Rectal smooth muscle tissue (tissue), 1 donor: ENCODE measurements at regions not wholly inside any gene's neighbourhood (a gene's known extent, or its start where the extent isn't known, plus 50 kb on each side); places are given as distances from the start of the nearest gene placed in this dataset.

Experiments
- H3K27ac ChIP-seq: one replicate; pipeline ENCODE4 v1.7.0; 2013; ENCODE audit warnings: low read depth, low read length, inconsistent platforms
- H3K27me3 ChIP-seq: one replicate; pipeline ENCODE4 v1.7.0; 2013; ENCODE audit warnings: low read length; ENCODE audit not compliant: control insufficient read depth, insufficient read depth
- H3K36me3 ChIP-seq: one replicate; pipeline ENCODE4 v1.7.0; 2013; ENCODE audit warnings: low read length; ENCODE audit not compliant: control insufficient read depth, insufficient read depth
- H3K4me1 ChIP-seq: one replicate; pipeline ENCODE4 v1.7.0; 2013; ENCODE audit warnings: low read length; ENCODE audit not compliant: control insufficient read depth, insufficient read depth
- H3K4me3 ChIP-seq: one replicate; pipeline ENCODE4 v1.7.0; 2013; ENCODE audit warnings: low read length
- H3K9ac ChIP-seq: one replicate; pipeline ENCODE4 v1.7.0; 2013; ENCODE audit warnings: low read length

DNA sequence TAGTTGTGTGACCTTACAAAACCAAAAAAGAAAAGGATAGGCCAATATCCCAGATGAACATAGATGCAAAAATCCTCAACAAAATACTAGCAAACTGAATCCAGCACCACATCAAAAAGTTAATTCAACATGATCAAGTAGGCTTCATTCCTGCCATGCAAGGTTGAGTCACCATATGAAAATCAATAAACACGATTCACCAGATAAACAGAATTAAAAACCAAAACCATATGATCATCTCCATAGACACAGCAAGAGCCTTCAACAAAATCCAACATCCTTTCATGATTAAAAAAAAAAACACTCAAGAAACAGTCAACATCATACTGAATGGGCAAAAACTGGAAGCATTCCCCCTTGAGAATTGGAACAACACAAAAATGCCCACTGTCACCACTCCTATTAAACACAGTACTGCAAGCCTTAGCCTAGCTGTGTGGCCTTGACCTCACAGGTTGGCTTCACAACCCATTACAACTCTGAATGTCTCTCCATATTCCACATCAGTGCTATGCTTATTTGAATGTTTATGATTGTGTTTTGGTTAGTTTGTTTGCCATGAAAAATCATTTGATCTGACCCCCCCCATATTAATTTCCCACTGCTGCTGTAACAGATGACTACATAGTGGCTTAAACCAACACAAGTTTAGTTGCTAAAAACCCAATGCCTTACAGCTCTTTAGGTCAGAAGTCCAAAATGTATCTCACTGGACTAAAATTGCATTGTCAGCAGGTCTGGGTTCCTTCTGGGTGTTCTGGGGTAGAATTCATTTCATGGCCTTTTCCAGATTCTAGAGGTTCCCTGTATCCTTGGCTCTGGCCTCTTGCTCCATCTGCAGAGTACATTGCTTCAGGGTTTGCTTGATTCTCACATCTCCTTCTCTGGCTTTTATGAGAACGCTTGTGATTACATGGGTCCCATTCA lies 257.1 kb upstream of the DYNLRB2 start:
- H3K27ac ChIP-seq: no peak overlapping the region
- H3K9ac ChIP-seq: no peak overlapping the region
- no peak overlapping the region for H3K4me3 ChIP-seq
- H3K27me3 ChIP-seq: no peaks in the 10 kb centered on the region
- H3K36me3 ChIP-seq: no peaks in the 10 kb centered on the region
- no peaks in the 10 kb centered on the region for H3K4me1 ChIP-seq

DNA sequence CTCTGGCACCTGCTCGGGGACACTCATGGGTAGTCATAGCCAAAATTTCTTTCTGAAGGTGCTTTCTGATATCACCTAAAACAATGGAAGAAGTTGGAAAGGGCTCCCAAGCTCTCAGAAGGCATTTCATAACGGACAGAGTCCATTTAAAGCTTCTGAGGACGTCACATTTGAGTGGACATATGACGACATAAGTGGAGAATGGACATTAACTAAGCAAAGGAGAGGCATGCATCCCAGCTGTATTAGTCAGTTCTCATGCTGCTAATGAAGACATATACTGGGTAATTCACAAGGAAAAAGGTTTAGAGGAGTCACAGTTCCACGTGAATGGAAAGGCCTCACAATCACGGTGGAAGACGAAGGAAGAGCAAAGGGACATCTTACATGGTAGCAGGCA lies 260.2 kb upstream of the DYNLRB2 start:
- Histone ChIP-seq H3K27me3 (no peaks in the 10 kb centered on the region), H3K27ac (no peak overlapping the region), H3K9ac (no peak overlapping the region), H3K4me1 (no peaks in the 10 kb centered on the region), H3K4me3 (no peak overlapping the region), H3K36me3 (no peaks in the 10 kb centered on the region)

DNA sequence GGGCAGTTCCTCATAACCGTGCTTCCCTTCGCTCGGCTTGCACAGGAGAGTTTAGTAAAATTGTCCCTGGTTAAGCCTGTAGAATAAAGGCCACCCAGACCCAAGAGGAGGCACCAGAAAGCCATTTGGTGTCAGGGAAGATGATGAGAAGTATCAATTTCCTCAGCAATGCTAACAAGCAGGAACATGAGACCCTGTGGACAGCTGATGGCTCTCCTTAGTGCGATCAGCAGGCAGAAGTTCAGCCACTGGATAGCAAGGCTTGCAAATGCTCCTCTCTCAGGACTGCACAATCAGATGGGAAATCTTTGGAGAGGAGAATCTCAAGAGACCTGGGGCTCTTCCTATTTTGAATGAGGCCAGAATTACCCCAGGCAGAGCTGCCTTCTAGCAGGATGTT lies 261.1 kb upstream of the DYNLRB2 start:
- Histone ChIP-seq H3K27me3 (no peaks in the 10 kb centered on the region), H3K4me3 (no peak overlapping the region), H3K9ac (no peak overlapping the region), H3K4me1 (no peaks in the 10 kb centered on the region), H3K36me3 (no peaks in the 10 kb centered on the region), H3K27ac (no peak overlapping the region)

DNA sequence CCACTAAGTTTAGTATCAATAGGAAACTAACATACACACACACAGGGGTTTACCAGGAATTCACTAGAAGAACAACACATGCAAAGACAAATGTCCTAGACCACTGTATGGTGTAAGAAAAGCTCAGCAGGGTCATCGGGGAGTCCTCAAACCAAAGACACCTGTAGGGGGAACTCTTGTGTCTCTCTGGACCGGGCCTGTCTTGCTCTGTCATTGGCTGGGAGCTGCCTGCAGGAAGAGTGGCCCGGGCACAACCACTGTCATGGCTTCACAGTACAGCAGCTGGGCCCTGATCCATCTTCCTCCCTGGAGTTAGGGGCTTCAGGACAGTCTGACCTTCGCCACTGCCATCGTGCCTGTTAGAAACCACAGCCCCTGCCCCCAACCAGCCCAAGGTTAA lies 263.6 kb upstream of the DYNLRB2 start:
- Histone ChIP-seq H3K9ac (no peak overlapping the region), H3K27me3 (no peaks in the 10 kb centered on the region), H3K36me3 (no peaks in the 10 kb centered on the region), H3K27ac (no peak overlapping the region), H3K4me3 (no peak overlapping the region), H3K4me1 (no peaks in the 10 kb centered on the region)

DNA sequence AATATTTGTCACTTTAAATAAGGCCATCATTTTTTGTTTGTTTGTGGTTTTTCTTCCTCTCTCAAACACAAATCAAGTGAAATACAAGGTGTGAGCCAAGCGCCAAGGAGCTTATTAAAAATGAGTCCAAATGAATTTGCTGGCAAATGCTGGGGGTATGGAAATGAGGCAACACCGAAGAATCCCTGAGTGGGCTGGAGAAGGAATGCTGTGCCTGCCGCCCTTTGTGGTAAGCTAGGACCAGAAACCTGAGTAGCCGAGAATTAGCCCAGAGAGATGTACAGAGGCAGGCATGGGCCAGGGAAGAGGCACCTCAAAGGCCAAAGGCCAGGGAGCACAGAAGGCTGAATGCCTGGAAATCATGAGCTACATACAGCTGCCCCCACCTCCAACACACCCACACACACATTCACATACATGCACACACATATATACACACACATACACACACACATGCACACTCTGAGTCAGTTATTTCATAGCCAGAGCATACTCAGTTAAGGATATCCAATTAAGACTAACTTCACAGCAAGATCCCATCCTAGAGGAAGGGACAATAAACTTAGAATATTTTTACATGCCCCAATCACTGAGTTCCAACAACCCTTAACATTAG lies 266.1 kb upstream of the DYNLRB2 start:
- Histone ChIP-seq H3K4me1 (no peaks in the 10 kb centered on the region), H3K27ac (no peak overlapping the region), H3K27me3 (no peaks in the 10 kb centered on the region)

DNA sequence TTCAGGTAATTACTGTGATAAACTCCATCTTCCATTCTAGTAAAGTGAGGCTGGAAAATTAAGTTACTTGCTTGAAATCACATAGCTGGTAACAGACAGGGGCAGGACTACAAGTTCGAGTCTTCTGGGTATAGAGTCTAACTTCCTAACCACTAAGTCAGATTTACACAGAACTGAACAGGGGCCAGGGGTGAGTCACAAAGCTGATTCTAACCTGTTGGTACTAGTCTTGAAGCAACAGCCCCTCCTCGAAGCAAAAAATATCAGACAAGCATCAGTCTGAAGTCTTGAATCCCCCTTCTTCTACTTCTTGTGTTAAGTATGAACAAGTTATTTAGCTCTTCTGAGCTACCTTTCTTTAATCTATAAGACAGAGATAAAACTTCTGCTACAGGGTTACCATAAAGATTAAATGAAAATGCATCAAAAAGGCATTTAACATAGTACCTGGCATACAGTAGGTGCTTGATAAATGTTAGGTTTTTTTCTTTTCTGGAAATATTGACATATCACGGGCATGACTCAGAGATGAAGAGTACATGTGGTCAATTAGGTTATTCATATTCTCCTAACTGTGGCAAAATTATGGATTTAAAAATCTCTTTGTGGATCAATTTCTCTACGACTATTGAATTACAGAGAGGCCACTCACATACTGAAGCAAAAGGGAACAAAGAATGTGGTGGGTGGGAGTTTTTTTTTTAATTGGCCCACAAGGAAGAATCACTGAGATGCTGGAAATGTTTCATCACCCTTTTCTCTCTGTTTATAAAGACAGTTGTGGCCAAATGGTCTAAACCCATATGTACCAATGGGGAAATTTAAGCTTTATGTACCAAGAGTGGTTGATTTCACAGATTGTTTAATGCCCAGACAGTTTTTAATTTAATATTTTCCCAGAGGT lies 266.9 kb upstream of the DYNLRB2 start:
- Histone ChIP-seq H3K36me3 (no peaks in the 10 kb centered on the region), H3K4me3 (no peak overlapping the region), H3K4me1 (no peaks in the 10 kb centered on the region), H3K27me3 (no peaks in the 10 kb centered on the region), H3K27ac (no peak overlapping the region), H3K9ac (no peak overlapping the region)

More for the DNA sequence above, 266.1 kb upstream of the DYNLRB2 start:
- H3K4me3 ChIP-seq: no peak overlapping the region
- H3K36me3 ChIP-seq: no peaks in the 10 kb centered on the region
- H3K9ac ChIP-seq: no peak overlapping the region

DNA sequence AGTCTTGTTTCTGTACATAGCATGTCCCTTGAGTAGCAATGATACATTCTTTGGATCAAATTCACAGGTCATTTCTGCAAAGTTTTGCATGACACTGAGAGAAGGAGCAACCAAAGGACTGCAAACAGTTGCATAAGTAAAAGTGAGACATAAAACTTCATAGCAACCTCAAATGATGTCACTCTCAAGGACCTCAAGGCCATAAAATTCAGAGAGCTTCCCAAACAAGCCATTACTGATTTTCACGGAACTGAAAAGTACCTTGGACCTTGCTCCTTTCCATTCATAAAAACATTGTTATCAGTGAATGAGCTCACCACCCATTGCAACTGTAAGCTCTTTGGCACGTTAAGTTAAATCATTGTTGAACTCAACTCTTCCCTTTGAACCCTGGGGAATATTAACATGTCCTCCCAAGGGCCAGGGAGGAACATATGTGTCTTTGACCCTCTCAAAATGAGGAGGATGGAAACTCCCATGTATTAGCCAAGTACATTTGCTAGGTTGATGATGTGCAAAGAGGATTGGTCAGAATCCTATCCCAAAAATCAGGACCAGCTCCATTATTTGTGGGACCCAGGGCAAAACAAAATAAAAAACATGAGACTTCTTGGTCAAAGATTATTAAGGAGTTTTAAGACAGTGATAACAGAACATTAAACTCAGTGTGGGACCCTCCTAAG lies 275.0 kb upstream of the DYNLRB2 start:
- no peaks in the 10 kb centered on the region for H3K36me3 ChIP-seq
- H3K9ac ChIP-seq: no peak overlapping the region
- H3K4me3 ChIP-seq: no peak overlapping the region
- no peaks in the 10 kb centered on the region for H3K27me3 ChIP-seq
- H3K27ac ChIP-seq: no peak overlapping the region
- no peaks in the 10 kb centered on the region for H3K4me1 ChIP-seq

DNA sequence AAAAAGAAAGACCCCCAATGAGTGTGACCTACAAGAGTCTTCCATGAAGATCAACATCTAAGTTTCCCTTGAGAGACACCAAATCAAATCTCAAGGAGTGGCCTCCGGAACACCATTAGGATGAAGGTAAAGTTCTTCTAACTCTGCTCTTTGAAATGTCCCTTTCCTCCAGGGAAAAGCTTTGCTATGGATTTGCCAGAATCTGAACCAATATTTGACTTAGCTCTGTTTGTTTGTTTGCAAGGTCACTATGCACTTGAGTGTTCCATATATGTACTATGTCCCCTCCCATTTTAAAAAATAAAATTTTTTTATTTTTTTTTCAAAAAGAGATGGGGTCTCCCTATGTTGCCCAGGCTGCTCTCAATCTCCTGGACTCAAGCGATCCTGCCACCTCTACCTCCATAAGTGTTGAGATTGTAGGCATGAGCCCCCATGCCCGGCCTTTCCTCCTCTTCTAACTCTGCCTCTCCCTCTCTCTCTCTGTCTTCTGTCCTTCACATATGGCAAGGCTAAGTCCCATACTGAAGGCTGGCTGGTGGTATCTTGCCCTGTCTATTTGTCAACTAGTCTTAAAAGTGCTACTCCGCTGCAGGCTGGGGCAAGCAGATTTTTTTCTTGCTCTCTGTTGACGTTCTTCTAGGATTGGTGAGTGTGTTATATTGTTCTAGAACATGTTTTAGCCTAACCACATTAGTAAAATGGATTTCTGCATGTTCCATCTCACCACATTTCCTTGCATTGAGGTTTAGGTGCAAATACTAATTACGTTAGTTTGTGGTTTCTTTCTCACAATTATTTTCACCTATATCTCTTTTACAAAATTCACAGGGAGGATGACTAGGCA lies 276.7 kb upstream of the DYNLRB2 start:
- Histone ChIP-seq H3K4me3 (no peak overlapping the region), H3K27me3 (no peaks in the 10 kb centered on the region), H3K9ac (no peak overlapping the region), H3K27ac (no peak overlapping the region), H3K36me3 (no peaks in the 10 kb centered on the region), H3K4me1 (no peaks in the 10 kb centered on the region)

DNA sequence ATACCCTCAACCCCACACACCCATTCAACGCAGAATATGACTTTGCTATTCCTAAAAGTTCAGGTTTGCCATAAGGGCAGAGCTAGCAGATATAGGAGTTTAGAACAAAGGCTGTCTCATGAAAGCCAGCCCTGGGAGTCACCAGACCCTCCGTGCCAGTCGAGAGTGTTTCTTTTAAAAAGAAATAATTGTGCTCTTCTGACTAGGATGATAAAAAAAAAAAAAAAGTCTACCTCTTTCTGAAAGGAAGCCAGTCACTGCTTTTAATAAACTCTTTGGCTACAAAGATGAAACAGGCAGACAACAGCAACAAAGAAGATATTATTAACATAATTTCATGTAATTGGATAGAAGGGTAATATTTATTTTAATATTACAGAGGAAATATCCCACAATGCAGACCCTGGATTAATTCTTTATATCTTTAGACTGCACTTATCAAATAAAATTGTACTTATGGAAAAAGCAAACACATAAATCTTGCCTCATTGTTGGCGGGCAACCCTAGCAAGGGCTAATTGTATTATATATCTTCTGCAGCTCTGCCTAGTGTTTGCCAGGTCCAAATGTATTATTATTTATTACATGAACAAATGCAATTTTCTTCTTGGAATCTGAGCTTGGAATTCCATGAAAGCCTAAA lies 277.5 kb upstream of the DYNLRB2 start:
- H3K27me3 ChIP-seq: no peaks in the 10 kb centered on the region
- H3K27ac ChIP-seq: no peak overlapping the region
- no peaks in the 10 kb centered on the region for H3K36me3 ChIP-seq
- H3K4me3 ChIP-seq: no peak overlapping the region
- H3K9ac ChIP-seq: no peak overlapping the region
- H3K4me1 ChIP-seq: no peaks in the 10 kb centered on the region

DNA sequence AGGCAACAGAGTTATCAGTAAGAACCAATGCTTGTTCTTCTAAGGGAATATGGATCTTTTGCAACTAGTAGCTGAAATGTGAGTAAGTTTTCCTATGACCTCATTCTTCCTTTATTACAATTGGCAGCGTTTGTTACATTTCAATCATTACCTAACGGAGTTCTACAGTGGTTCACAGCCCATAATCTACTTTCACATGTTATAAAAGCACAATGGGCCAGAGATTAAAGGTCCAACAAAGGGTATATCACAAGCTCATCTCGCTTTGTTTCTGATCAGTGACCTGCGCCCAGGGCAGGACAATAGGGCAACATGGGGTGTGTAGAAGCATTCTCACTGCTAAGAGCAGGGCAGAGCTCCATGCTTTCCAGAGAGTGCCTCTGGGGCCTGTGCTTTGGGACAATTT lies 279.9 kb upstream of the DYNLRB2 start:
- no peaks in the 10 kb centered on the region for H3K4me1 ChIP-seq
- H3K4me3 ChIP-seq: no peak overlapping the region
- H3K36me3 ChIP-seq: no peaks in the 10 kb centered on the region
- H3K9ac ChIP-seq: no peak overlapping the region
- H3K27ac ChIP-seq: no peak overlapping the region
- H3K27me3 ChIP-seq: no peaks in the 10 kb centered on the region

DNA sequence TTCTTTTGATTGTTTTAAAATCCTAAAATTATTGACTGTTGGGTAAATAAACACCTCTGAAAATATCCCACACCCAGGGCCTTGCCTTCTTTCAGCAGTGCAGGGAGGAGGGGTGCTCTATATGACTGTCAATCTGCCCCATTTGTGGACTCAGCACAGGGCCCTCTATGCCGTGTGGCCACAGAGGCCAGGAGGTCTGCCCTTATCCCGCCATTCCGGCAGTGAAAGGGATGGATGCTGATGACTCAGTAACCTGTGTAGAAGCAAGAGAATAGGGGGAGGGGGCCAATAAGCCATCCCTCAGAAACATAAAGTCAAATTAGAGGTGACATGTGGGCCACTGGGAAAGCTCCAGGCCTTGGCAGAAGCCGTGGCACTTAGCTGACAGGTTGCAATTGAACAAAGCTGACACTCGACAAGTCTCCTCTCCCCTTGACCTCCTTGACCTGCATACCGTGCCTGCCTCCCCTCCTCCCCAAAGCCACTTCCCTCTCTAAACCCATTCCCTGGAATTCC lies 281.4 kb upstream of the DYNLRB2 start:
- Histone ChIP-seq H3K36me3 (no peaks in the 10 kb centered on the region), H3K4me1 (no peaks in the 10 kb centered on the region), H3K9ac (no peak overlapping the region), H3K27me3 (no peaks in the 10 kb centered on the region), H3K4me3 (no peak overlapping the region), H3K27ac (no peak overlapping the region)
